NB4 (cell line): ENCODE measurements at regions not wholly inside any gene's neighbourhood (a gene's known extent, or its start where the extent isn't known, plus 50 kb on each side); places are given as distances from the start of the nearest gene placed in this dataset.
"Not testable (repeated sequence)": the region's sequence is repeated elsewhere in the genome, so short reads cannot be mapped to it uniquely, and the experiment has no call there.

Source experiments
- MYC ChIP-seq: IDR thresholded peaks from 2 replicates; pipeline ENCODE4 v1.6.1; 2011; ENCODE audit warnings: low read depth, low read length
- POLR2A ChIP-seq: IDR thresholded peaks from 2 replicates; pipeline ENCODE4 v1.6.1; 2011; ENCODE audit warnings: mild to moderate bottlenecking; ENCODE audit not compliant: insufficient read length; ENCODE audit errors: extremely low read depth
- TF ChIP-seq, protein P1 (sequence below): IDR thresholded peaks from one replicate; pipeline ENCODE4 v1.5.1; 2012; ENCODE audit warnings: low read depth, low read length
- TF ChIP-seq, protein P2 (sequence below): IDR thresholded peaks from 2 replicates; pipeline ENCODE4 v1.6.1; 2011; ENCODE audit warnings: low read depth, low read length

GRCh38 chr12:12009749-12010276 is 60.9 kb upstream of the BCL2L14 start:
- TF ChIP-seq, protein P1, sequence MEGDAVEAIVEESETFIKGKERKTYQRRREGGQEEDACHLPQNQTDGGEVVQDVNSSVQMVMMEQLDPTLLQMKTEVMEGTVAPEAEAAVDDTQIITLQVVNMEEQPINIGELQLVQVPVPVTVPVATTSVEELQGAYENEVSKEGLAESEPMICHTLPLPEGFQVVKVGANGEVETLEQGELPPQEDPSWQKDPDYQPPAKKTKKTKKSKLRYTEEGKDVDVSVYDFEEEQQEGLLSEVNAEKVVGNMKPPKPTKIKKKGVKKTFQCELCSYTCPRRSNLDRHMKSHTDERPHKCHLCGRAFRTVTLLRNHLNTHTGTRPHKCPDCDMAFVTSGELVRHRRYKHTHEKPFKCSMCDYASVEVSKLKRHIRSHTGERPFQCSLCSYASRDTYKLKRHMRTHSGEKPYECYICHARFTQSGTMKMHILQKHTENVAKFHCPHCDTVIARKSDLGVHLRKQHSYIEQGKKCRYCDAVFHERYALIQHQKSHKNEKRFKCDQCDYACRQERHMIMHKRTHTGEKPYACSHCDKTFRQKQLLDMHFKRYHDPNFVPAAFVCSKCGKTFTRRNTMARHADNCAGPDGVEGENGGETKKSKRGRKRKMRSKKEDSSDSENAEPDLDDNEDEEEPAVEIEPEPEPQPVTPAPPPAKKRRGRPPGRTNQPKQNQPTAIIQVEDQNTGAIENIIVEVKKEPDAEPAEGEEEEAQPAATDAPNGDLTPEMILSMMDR: not testable (repeated sequence)
- not testable (repeated sequence) for TF ChIP-seq POLR2A, MYC
- TF ChIP-seq, protein P2, sequence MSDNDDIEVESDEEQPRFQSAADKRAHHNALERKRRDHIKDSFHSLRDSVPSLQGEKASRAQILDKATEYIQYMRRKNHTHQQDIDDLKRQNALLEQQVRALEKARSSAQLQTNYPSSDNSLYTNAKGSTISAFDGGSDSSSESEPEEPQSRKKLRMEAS: not testable (repeated sequence)
